IMR-90 (cell line): ENCODE measurements at regions not wholly inside any gene's neighbourhood (a gene's known extent, or its start where the extent isn't known, plus 50 kb on each side); places are given as distances from the start of the nearest gene placed in this dataset.

Experiments
- ATAC-seq: fragments of 200-7000 bp; cut with Tn5 transposase; 2 replicates; pipeline ENCODE4 v1.9.1; 2020; ENCODE audit warnings: low read depth, mild to moderate bottlenecking, moderate library complexity
- BruUV-seq: library from RNA; stranded (reverse); fragments of 400-500 nt; replicated peaks from 2 replicates; lab custom pipeline; 2021; lab: Mats Ljungman, UMichigan
- CTCF ChIA-PET: fragments of 300-600 bp; formaldehyde crosslinking; extraction: SDS; loops from one replicate; lab custom pipeline; 2021; ENCODE audit warnings: antibody characterized with exemption; lab: Yijun Ruan, JAX
- POLR2A ChIA-PET: fragments of 300-600 bp; sonication (Branson Sonifier 250); formaldehyde crosslinking; loops from one replicate; lab custom pipeline; 2022; ENCODE audit warnings: antibody characterized with exemption; ENCODE audit not compliant: unreplicated experiment; lab: Charles Lee
- DNase-seq: peaks from one replicate; pipeline ENCODE4 v3.0.0; 2013
- H2AFZ ChIP-seq: replicated peaks from 2 replicates; pipeline ENCODE3; 2013; ENCODE audit warnings: low read length, mild to moderate bottlenecking; ENCODE audit not compliant: poor library complexity
- H2AK5ac ChIP-seq: 2 replicates; pipeline ENCODE4 v1.6.1; 2013; ENCODE audit warnings: low read depth, low read length, inconsistent platforms
- H2AK9ac ChIP-seq: replicated peaks from 2 replicates; pipeline ENCODE3; 2013; ENCODE audit warnings: mild to moderate bottlenecking, low read depth, low read length, moderate library complexity; ENCODE audit not compliant: poor library complexity
- H2BK120ac ChIP-seq: 2 replicates; pipeline ENCODE4 v1.6.1; 2013; ENCODE audit warnings: low read depth, low read length, inconsistent platforms
- H2BK15ac ChIP-seq: 3 replicates; pipeline ENCODE4 v1.6.1; 2013; ENCODE audit warnings: low read depth, low read length, inconsistent platforms
- H2BK20ac ChIP-seq: 2 replicates; pipeline ENCODE4 v1.6.1; 2013; ENCODE audit warnings: low read depth, mild to moderate bottlenecking, inconsistent platforms, low read length, moderate library complexity
- H2BK5ac ChIP-seq: 2 replicates; pipeline ENCODE4 v1.6.1; 2013; ENCODE audit warnings: mild to moderate bottlenecking, low read depth, low read length, inconsistent platforms; ENCODE audit not compliant: poor library complexity, severe bottlenecking
- H3K14ac ChIP-seq: replicated peaks from 2 replicates; pipeline ENCODE4 v1.6.1; 2013; ENCODE audit warnings: low read depth, low read length, inconsistent platforms
- H3K18ac ChIP-seq: 2 replicates; pipeline ENCODE4 v1.6.1; 2013; ENCODE audit warnings: low read depth, low read length, control low read depth
- H3K23ac ChIP-seq: 2 replicates; pipeline ENCODE4 v1.6.1; 2013; ENCODE audit warnings: low read depth, low read length, inconsistent platforms
- H3K27ac ChIP-seq: 2 replicates; pipeline ENCODE4 v1.5.1; 2013; ENCODE audit warnings: mild to moderate bottlenecking, control low read depth, low read length; ENCODE audit not compliant: insufficient read depth
- H3K27me3 ChIP-seq: 2 replicates; pipeline ENCODE4 v1.6.1; 2013; ENCODE audit warnings: low read length; ENCODE audit not compliant: control insufficient read depth, insufficient read depth
- H3K36me3 ChIP-seq: 2 replicates; pipeline ENCODE4 v1.6.1; 2013; ENCODE audit warnings: low read length, mixed read lengths; ENCODE audit not compliant: control insufficient read depth, insufficient read depth
- H3K4ac ChIP-seq: 2 replicates; pipeline ENCODE4 v1.6.1; 2013; ENCODE audit warnings: low read depth, low read length, inconsistent platforms
- H3K4me1 ChIP-seq: 2 replicates; pipeline ENCODE4 v1.6.1; 2013; ENCODE audit warnings: low read length, mixed read lengths; ENCODE audit not compliant: control insufficient read depth, insufficient read depth
- H3K4me2 ChIP-seq: 2 replicates; pipeline ENCODE4 v1.6.1; 2013; ENCODE audit warnings: low read depth, mild to moderate bottlenecking, control low read depth, low read length, moderate library complexity
- H3K4me3 ChIP-seq: 2 replicates; pipeline ENCODE4 v1.5.1; 2013; ENCODE audit warnings: low read depth, mild to moderate bottlenecking, control low read depth, low read length, moderate library complexity; ENCODE audit not compliant: insufficient read depth
- H3K56ac ChIP-seq: 2 replicates; pipeline ENCODE4 v1.6.1; 2013; ENCODE audit warnings: low read length, inconsistent platforms; ENCODE audit not compliant: insufficient read depth; ENCODE audit errors: extremely low read depth
- H3K79me1 ChIP-seq, 2 experiments: 2 replicates each; pipeline ENCODE4 v1.6.1; 2013; ENCODE audit warnings: low read length in 2 of 2, inconsistent platforms in 1 of 2, low read depth in 1 of 2
- H3K9ac ChIP-seq: 2 replicates; pipeline ENCODE4 v1.6.1; 2013; ENCODE audit warnings: low read depth, low read length, control low read depth
- H3K9me1 ChIP-seq: 2 replicates; pipeline ENCODE4 v1.6.1; 2013; ENCODE audit warnings: low read length, inconsistent platforms; ENCODE audit not compliant: insufficient read depth
- H3K9me3 ChIP-seq: 2 replicates; pipeline ENCODE4 v1.6.1; 2013; ENCODE audit warnings: low read length; ENCODE audit not compliant: control insufficient read depth, insufficient read depth
- H4K20me1 ChIP-seq: 2 replicates; pipeline ENCODE4 v1.6.1; 2013; ENCODE audit warnings: low read length, inconsistent platforms; ENCODE audit not compliant: insufficient read depth
- H4K5ac ChIP-seq: 2 replicates; pipeline ENCODE4 v1.6.1; 2013; ENCODE audit warnings: mild to moderate bottlenecking, low read depth, low read length, control low read depth
- H4K8ac ChIP-seq, 2 experiments: 2 replicates each; pipeline ENCODE4 v1.6.1; 2013; ENCODE audit warnings: low read depth in 2 of 2, low read length in 2 of 2, control low read depth in 1 of 2, inconsistent platforms in 1 of 2
- H4K91ac ChIP-seq: 2 replicates; pipeline ENCODE4 v1.6.1; 2013; ENCODE audit warnings: low read depth, low read length, inconsistent platforms; ENCODE audit not compliant: insufficient read depth
- BHLHE40 ChIP-seq: fragments of 150-350 bp; IDR thresholded peaks from 2 replicates; pipeline ENCODE4 v1.6.1; 2016; ENCODE audit warnings: mild to moderate bottlenecking, low read depth, low read length
- CHD1 ChIP-seq: IDR thresholded peaks from 2 replicates; pipeline ENCODE4 v1.6.1; 2012; ENCODE audit warnings: low read depth, low read length, improper control_type of control experiment
- CTCF ChIP-seq: conservative IDR thresholded peaks from 2 replicates; pipeline ENCODE4 v1.5.1; 2012; ENCODE audit warnings: mild to moderate bottlenecking, low read depth, low read length, improper control_type of control experiment
- ELK1 ChIP-seq: fragments of 150-350 bp; IDR thresholded peaks from 2 replicates; pipeline ENCODE4 v1.6.1; 2016; ENCODE audit warnings: low read depth, mild to moderate bottlenecking, low read length, moderate library complexity, borderline replicate concordance
- FOS ChIP-seq: fragments of 150-350 bp; IDR thresholded peaks from 2 replicates; pipeline ENCODE4 v1.6.1; 2016; ENCODE audit warnings: low read depth, low read length
- MAFK ChIP-seq: IDR thresholded peaks from 2 replicates; pipeline ENCODE4 v1.6.1; 2012; ENCODE audit warnings: low read depth, low read length, improper control_type of control experiment
- MAZ ChIP-seq: IDR thresholded peaks from 2 replicates; pipeline ENCODE4 v1.6.1; 2012; ENCODE audit warnings: low read depth, mild to moderate bottlenecking, low read length, improper control_type of control experiment, moderate library complexity, borderline replicate concordance
- NFE2L2 ChIP-seq: fragments of 150-350 bp; IDR thresholded peaks from 2 replicates; pipeline ENCODE4 v1.6.1; 2016; ENCODE audit warnings: low read depth, mild to moderate bottlenecking, low read length
- RCOR1 ChIP-seq: IDR thresholded peaks from 2 replicates; pipeline ENCODE4 v1.6.1; 2012; ENCODE audit warnings: mild to moderate bottlenecking, low read length, improper control_type of control experiment; ENCODE audit not compliant: insufficient replicate concordance
- RFX5 ChIP-seq: IDR thresholded peaks from 2 replicates; pipeline ENCODE4 v1.8.0; 2012; ENCODE audit warnings: low read depth, mild to moderate bottlenecking, low read length, moderate library complexity
- SMC3 ChIP-seq: fragments of 150-350 bp; IDR thresholded peaks from 2 replicates; pipeline ENCODE4 v1.6.1; 2016; ENCODE audit warnings: low read depth, mild to moderate bottlenecking, antibody characterized with exemption, low read length, moderate library complexity
- WGBS, 2 experiments: methylation state at CpG; one replicate each; pipeline versions ENCODE4 v1.1.5 to v1.1.7; 2013; ENCODE audit warnings: missing lambda C conversion rate in 2 of 2; ENCODE audit not compliant: insufficient read length in 1 of 2; ENCODE audit errors: extremely low coverage in 2 of 2; 5-methylcytosine and 5-hydroxymethylcytosine counted together
- dilution Hi-C: fragments of 300-500 bp; cut with HindIII; formaldehyde crosslinking; loops from one replicate; pipeline ENCODE4 v1.14.3; 2018; ENCODE audit warnings: low sequenced_read_pairs; ENCODE audit not compliant: unreplicated experiment
- in situ Hi-C: fragments of 300-500 bp; cut with MboI; formaldehyde crosslinking; loops from 3 replicates; pipeline ENCODE4 v1.14.3; 2019; ENCODE audit warnings: low sequenced_read_pairs, inconsistent platforms, mixed read lengths
- intact Hi-C: fragments of 100-400 bp; cut with micrococcal nuclease; formaldehyde crosslinking; loops from 2 replicates; pipeline ENCODE4 v1.10.0; 2022

- ChIA-PET POLR2A (no interaction called here), CTCF (no interaction called here)
- H2AK5ac ChIP-seq = no peak overlapping the region
- dilution Hi-C loops (no loop called here), in situ Hi-C loops (no loop called here), intact Hi-C loops (no loop called here)
- no peak overlapping the region for H4K5ac ChIP-seq
- no peak overlapping the region for H2BK5ac ChIP-seq
- H4K8ac ChIP-seq = no peak overlapping the region
- H2BK15ac ChIP-seq = no peak overlapping the region
- H3K23ac ChIP-seq = no peak overlapping the region
- no peaks in the 10 kb centered on the region for H3K79me1 ChIP-seq
- peaks cover 16% of the 10 kb centered on the region for H3K9me3 ChIP-seq
- H3K9ac ChIP-seq = no peak overlapping the region
- H3K14ac ChIP-seq = no peak overlapping the region
- H2BK20ac ChIP-seq = no peak overlapping the region
- no peak overlapping the region for H3K27ac ChIP-seq
- WGBS, 2 experiments = 61% methylated on average over 10 of the region's 19 CpGs; no CpG with 5 or more reads in 1 of the 2 experiments
- ATAC-seq = no peak
- no peak overlapping the region for H4K91ac ChIP-seq
- H3K4me1 ChIP-seq = no peaks in the 10 kb centered on the region
- no peak overlapping the region for H3K4me3 ChIP-seq
- no peak overlapping the region for H2AFZ ChIP-seq
- no peaks in the 10 kb centered on the region for H3K36me3 ChIP-seq
- no peak overlapping the region for H3K4ac ChIP-seq
- H3K4me2 ChIP-seq = no peak overlapping the region
- no TSS peak for BruUV-seq
- TF ChIP-seq CHD1 (no peak), ELK1 (no peak), NFE2L2 (no peak), SMC3 (no peak), RCOR1 (no peak), MAFK (no peak), BHLHE40 (no peak), FOS (no peak), RFX5 (no peak), MAZ (no peak), CTCF (no peak)
- no peak overlapping the region for H3K18ac ChIP-seq
- H2AK9ac ChIP-seq = no peak overlapping the region
- H2BK120ac ChIP-seq = no peak overlapping the region
- no peaks in the 10 kb centered on the region for H4K20me1 ChIP-seq
- no peak overlapping the region for H3K56ac ChIP-seq
- DNase-seq = no peak
- H3K9me1 ChIP-seq = no peaks in the 10 kb centered on the region
- no peaks in the 10 kb centered on the region for H3K27me3 ChIP-seq
These were observed 273.6 kb downstream of the SUDS3 start for GRCh38 chr12:118649765-118650585.
